ENCODE measurements at regions not wholly inside any gene's neighbourhood (a gene's known extent, or its start where the extent isn't known, plus 50 kb on each side); places are given as distances from the start of the nearest gene placed in this dataset.

GRCh38 chr5:89178541-89178940 lies 295.6 kb upstream of the MEF2C start:
- TF ChIP-seq CTCF (IDR thresholded peaks at IDR 0.05): no peak
- TF ChIP-seq POLR2A (IDR thresholded peaks at IDR 0.05): no peak
- TF ChIP-seq POLR2AphosphoS5 (IDR thresholded peaks at IDR 0.05): no peak
